ENCODE measurements at regions not wholly inside any gene's neighbourhood (a gene's known extent, or its start where the extent isn't known, plus 50 kb on each side); places are given as distances from the start of the nearest gene placed in this dataset.

DNA sequence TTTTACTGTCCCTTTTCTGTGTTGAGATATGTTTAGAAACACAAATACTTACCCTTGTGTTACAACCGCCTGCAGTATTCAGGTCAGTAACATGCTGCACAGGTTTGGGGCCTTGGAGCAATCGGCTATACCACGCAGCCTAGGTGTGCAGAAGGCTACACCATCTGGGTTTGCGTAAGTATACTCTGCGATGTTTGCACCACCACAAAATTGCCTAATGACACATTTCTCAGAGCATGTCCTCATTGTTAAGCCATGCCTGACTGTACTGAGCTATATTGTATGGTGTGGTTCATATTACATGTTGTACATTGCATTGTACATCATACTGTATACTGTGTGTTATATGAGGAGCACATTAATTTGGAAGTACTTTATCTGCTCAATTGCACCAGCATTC lies 247.4 kb downstream of the RHOU start (continued):
- TF ChIP-seq, protein P1, sequence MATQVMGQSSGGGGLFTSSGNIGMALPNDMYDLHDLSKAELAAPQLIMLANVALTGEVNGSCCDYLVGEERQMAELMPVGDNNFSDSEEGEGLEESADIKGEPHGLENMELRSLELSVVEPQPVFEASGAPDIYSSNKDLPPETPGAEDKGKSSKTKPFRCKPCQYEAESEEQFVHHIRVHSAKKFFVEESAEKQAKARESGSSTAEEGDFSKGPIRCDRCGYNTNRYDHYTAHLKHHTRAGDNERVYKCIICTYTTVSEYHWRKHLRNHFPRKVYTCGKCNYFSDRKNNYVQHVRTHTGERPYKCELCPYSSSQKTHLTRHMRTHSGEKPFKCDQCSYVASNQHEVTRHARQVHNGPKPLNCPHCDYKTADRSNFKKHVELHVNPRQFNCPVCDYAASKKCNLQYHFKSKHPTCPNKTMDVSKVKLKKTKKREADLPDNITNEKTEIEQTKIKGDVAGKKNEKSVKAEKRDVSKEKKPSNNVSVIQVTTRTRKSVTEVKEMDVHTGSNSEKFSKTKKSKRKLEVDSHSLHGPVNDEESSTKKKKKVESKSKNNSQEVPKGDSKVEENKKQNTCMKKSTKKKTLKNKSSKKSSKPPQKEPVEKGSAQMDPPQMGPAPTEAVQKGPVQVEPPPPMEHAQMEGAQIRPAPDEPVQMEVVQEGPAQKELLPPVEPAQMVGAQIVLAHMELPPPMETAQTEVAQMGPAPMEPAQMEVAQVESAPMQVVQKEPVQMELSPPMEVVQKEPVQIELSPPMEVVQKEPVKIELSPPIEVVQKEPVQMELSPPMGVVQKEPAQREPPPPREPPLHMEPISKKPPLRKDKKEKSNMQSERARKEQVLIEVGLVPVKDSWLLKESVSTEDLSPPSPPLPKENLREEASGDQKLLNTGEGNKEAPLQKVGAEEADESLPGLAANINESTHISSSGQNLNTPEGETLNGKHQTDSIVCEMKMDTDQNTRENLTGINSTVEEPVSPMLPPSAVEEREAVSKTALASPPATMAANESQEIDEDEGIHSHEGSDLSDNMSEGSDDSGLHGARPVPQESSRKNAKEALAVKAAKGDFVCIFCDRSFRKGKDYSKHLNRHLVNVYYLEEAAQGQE (IDR thresholded peaks at IDR 0.05; ENCODE audit: unreplicated experiment), result no peak
- TF ChIP-seq EZH2phosphoT487 (IDR thresholded peaks at IDR 0.05; ENCODE audit: unreplicated experiment), result no peak
- TF ChIP-seq ZNF331 (CRISPR knock-in tag; IDR thresholded peaks at IDR 0.05; ENCODE audit: low read depth), result no peak
- TF ChIP-seq EZH2 (IDR thresholded peaks at IDR 0.05; ENCODE audit: low read depth, unreplicated experiment), result no peak
- TF ChIP-seq, protein P2, sequence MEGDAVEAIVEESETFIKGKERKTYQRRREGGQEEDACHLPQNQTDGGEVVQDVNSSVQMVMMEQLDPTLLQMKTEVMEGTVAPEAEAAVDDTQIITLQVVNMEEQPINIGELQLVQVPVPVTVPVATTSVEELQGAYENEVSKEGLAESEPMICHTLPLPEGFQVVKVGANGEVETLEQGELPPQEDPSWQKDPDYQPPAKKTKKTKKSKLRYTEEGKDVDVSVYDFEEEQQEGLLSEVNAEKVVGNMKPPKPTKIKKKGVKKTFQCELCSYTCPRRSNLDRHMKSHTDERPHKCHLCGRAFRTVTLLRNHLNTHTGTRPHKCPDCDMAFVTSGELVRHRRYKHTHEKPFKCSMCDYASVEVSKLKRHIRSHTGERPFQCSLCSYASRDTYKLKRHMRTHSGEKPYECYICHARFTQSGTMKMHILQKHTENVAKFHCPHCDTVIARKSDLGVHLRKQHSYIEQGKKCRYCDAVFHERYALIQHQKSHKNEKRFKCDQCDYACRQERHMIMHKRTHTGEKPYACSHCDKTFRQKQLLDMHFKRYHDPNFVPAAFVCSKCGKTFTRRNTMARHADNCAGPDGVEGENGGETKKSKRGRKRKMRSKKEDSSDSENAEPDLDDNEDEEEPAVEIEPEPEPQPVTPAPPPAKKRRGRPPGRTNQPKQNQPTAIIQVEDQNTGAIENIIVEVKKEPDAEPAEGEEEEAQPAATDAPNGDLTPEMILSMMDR (conservative IDR thresholded peaks at IDR 0.05; ENCODE audit: low read depth in 2 of 2), result no peak
- no peak for TF ChIP-seq ZNF114 (CRISPR knock-in tag; IDR thresholded peaks at IDR 0.05)
- no peak for TF ChIP-seq NANOG (IDR thresholded peaks at IDR 0.05; ENCODE audit: borderline replicate concordance)
- no peak for TF ChIP-seq POLR2AphosphoS5 (IDR thresholded peaks at IDR 0.05; ENCODE audit: low read depth)
- TF ChIP-seq JUNB (IDR thresholded peaks at IDR 0.05; ENCODE audit: unreplicated experiment), result no peak
- TF ChIP-seq, protein P3, sequence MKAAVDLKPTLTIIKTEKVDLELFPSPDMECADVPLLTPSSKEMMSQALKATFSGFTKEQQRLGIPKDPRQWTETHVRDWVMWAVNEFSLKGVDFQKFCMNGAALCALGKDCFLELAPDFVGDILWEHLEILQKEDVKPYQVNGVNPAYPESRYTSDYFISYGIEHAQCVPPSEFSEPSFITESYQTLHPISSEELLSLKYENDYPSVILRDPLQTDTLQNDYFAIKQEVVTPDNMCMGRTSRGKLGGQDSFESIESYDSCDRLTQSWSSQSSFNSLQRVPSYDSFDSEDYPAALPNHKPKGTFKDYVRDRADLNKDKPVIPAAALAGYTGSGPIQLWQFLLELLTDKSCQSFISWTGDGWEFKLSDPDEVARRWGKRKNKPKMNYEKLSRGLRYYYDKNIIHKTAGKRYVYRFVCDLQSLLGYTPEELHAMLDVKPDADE (IDR thresholded peaks at IDR 0.05), result no peak

DNA sequence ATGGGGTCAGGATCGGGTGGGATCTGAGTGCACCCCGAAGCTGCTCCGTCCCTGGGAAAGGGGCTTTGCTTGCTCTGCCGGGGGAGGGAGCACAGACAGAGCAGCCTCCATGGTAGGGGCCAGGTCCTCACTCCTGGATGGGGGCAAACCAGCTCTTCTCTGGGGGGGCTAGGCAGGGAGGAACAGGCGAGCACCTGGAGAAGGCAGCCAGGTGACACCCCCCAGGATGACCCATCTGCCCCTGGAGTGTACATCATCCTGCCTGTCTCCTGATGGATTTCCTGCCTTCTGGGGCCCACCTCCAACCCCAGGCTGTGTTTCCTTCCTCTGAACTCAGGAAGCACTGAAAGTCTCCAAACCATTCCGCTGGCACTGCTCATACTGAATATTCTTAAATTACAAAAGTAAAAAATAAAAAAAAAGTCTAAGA lies 248.0 kb downstream of the RHOU start:
- H2AFZ ChIP-seq, result no peak overlapping the region
- no peak for ATAC-seq
- Mint-ChIP-seq H3K4me1 (peaks cover 33% of the 10 kb centered on the region), H3K9me3 (no peaks in the 10 kb centered on the region; the same call in 2 of the 3 replicates), H3K36me3 (ENCODE audit: low read depth) (no peaks in the 10 kb centered on the region), H3K4me3 (no peak overlapping the region), H3K27ac (no peak overlapping the region), H3K27me3 (ENCODE audit: insufficient read depth, low read depth, poor library complexity) (peaks cover 5% of the 10 kb centered on the region)
- no peaks in the 10 kb centered on the region for H3K27me3 ChIP-seq (ENCODE audit: insufficient read depth)
- no peaks in the 10 kb centered on the region for H4K20me1 ChIP-seq (replicated peaks; ENCODE audit: insufficient read depth)
- no peaks in the 10 kb centered on the region for H3K9me2 ChIP-seq (ENCODE audit: insufficient read depth)
- no peaks in the 10 kb centered on the region for H3K36me3 ChIP-seq (ENCODE audit: insufficient read depth)
- no peak overlapping the region for H3K27ac ChIP-seq (ENCODE audit: low read depth)
- H3K4me1 ChIP-seq (ENCODE audit: insufficient read depth), result peaks cover 5% of the 10 kb centered on the region
- no peaks in the 10 kb centered on the region for H3K79me2 ChIP-seq (replicated peaks; ENCODE audit: insufficient read depth)
- H3K4me3 ChIP-seq, result no peak overlapping the region
- no peak for DNase-seq (ENCODE audit: low spot score)
- no peak overlapping the region for H3K4me2 ChIP-seq
- H3F3A ChIP-seq (replicated peaks; ENCODE audit: low read depth), result no peaks in the 10 kb centered on the region
- TF ChIP-seq, protein P2 (conservative IDR thresholded peaks at IDR 0.05; ENCODE audit: low read depth in 2 of 2), result no peak
- TF ChIP-seq ZNF331 (CRISPR knock-in tag; IDR thresholded peaks at IDR 0.05; ENCODE audit: low read depth), result no peak
- TF ChIP-seq NANOG (IDR thresholded peaks at IDR 0.05; ENCODE audit: borderline replicate concordance), result no peak
- TF ChIP-seq ZNF114 (CRISPR knock-in tag; IDR thresholded peaks at IDR 0.05), result no peak

All from GM23338 (cell line).